GM19452 (cell line): ENCODE measurements at regions not wholly inside any gene's neighbourhood (a gene's known extent, or its start where the extent isn't known, plus 50 kb on each side); places are given as distances from the start of the nearest gene placed in this dataset.

Experiments
- ATAC-seq: cut with Tn5 transposase; IDR thresholded peaks from one replicate; pipeline ENCODE4 v1.9.1; 2021; ENCODE audit not compliant: unreplicated experiment

DNA sequence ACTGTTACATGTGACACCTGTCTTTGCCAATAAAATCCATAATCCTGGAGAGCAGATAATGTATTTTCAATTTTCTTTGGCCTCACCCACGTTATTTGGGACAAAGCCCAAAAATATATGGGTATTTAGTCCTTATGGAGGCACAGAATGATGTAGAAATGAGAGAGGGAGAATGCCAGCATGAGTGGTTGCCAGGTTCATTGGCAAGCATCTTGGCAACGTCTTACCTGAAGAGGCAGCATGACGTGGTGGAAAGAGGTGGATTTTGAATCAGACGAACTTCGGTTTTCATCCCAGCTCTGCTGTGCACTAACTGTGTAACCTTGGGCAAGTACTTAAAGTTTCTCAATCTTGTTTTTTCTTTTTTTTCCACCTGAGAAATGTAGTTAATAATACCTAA lies 969.6 kb upstream of the PIK3C3 start:
- ATAC-seq: no peak

- ATAC-seq: no peak
These were observed 970.2 kb upstream of the PIK3C3 start for GRCh38 chr18:40984856-40985255.

- ATAC-seq: no peak
These were observed 971.2 kb upstream of the PIK3C3 start for GRCh38 chr18:40983835-40984234.

GRCh38 chr18:40980171-40980570 lies 974.9 kb upstream of the PIK3C3 start:
- no peak for ATAC-seq

GRCh38 chr18:40976050-40976449 lies 979.0 kb upstream of the PIK3C3 start:
- ATAC-seq: no peak

DNA sequence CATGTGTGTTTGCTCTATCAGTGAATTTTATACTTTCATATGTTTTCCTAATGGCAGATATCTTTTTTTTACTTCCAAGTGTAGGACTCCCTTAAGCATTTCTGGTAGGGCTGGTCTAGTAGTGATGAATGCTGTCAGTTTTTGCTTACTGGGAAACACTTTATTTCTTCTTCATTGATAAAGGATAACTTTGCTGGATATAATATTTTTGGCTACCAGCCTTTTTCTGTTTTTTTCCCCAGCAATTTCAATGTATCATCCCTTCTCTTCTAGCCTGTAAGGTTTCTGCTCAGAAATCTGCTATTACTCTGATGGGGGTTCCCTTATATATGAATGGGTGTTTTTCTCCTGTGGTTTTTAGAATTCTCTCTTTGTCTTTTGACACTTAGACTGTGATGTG lies 980.6 kb upstream of the PIK3C3 start:
- no peak for ATAC-seq

- no peak for ATAC-seq
These were observed 992.2 kb upstream of the PIK3C3 start for GRCh38 chr18:40962784-40963183.

DNA sequence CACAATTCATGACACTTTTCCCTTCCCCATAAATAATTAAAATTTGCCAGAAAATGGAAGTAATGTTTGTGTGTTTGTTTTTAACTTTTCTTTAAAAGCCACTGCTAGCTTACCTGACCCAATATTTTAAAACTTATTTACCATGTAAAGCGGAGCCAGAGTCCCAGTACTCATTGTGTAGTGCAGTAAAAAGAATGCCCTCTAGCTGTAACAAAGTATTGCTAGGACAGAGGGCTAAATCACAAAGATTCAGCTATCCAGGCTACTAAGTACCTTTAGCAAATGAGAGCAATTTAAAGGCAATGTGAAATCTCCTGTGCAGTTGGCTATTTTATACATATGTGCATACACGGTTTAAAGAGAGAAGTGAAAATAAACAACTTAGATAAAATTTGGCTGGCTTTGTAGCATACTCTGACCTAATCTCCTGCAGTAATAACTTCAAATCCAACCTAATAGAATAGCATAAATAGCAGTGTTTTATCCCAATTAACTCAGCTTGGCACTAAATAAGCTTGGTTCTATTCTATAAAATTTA lies 997.4 kb upstream of the PIK3C3 start:
- ATAC-seq: no peak

DNA sequence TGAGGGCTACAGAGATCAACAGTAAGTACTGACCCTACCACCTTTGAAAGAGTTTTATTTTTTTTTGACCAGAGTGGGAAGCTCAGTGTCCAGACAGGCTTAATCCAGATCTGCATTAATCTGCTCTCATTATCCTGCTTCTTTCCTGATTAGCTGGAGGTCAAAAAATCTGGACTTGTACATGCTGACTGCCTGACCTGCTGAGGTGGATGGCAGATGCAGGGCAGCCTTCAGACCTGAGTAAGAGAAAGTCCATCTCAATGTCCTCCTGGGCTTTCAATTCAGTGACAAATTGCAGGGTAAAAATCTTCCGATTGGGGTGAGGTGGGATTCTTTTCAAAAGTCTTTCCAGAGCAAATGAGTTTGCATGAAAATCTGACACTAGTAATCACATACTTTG lies 998.8 kb upstream of the PIK3C3 start:
- ATAC-seq: no peak

- no peak for ATAC-seq
These were observed 999.7 kb upstream of the PIK3C3 start for GRCh38 chr18:40955351-40955750.

DNA sequence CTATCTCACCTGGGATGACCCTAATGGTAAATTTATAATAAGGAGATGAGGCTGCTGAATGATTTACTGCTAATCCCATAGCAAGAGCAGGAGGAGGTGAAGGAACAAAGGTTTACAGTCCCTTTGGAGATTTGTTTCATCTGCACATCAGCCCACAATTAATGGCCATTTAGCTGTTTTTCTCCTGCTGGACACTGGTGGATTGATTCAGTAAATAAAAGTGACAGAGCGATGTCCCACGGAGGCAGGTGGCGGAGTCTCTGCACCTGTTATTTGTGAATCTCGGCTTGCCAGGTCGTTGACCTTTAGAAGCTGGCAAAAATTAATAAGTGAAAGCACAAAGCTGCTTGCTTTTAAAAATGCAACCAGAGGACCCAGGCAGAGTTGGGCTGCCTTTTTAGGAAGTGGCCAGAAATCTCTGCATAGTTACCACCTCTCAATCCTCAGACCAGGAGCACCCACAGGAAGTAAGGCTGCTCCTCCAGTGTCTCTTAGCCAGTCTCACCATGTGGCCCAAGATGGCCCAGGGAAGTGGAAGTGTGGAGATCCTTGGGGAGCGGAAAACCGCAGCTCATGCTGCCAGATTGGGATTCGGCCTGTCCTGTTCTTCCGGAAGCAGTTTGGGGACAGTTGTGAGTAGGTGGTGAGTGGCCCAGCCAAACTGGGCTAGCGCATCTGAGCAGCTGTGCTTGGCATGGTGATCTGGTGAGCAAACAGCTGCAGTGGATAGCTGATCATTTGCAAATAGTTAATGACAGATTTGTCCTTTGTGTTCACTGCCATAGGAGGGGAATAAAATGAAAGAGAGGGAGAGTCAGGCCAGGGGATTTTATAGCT lies 1005.7 kb upstream of the PIK3C3 start:
- no peak for ATAC-seq

DNA sequence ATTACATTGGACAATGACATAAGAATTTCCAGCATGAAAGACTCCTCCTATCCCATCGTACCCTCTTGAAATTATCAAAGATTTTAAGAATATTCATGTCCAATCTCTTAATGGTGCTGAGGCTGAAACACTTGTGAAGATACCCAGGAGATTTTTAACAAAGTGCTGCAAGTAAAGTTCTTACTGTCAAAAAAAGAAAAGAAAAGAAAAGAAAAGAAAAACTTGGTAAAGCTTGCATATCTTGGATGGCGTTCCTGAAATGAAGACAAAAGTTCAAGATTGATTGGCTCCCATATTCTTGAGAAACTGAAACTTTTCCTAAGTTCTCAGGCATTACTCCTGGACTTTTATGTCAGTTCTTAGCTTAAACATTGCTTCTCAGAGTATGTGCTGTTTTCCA lies 1010.5 kb upstream of the PIK3C3 start:
- ATAC-seq: no peak

DNA sequence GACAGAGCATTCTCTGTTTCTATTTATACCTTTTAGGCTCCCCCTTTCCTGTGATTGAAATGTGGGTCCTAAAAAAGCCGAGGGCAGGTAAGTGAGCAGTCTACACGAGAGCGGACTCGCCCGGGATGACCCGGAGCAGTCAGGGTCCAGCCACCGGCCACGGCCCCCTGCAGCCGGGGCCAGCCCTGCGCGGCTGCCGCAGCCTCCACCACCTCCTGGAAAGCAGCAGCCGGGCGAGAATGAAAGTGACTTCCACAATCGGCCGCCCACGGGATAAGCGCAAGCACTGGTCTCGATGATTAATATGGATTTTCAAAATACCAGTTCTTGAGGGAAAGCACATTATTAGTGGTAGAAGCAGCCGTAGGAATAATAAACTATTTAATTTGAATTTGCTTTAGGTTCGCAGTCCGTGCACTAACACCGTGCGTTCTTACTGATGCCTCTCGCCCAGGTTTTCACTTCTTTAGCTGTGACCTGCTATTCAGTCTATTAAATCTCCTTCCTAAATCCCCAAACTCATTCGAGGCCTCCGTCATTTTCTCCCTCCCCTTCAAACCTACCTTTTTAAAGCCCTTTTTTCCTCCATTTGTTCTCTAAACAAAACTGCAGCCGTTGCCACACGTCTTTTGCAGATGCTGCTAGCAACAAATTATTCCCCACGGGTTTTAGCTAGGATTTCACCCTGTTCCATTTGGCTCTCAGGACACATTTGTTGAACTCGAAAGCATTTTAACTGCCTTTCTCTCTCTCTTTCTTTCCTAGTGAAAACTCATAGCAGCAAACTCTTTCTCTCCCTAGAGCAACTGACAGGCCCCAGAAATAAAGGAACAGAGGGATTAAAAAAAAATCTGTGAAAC lies 1015.1 kb upstream of the PIK3C3 start:
- ATAC-seq: no peak

- ATAC-seq: no peak
These were observed 1016.4 kb upstream of the PIK3C3 start for GRCh38 chr18:40938615-40939014.

- no peak for ATAC-seq
These were observed 1017.6 kb upstream of the PIK3C3 start for GRCh38 chr18:40937386-40937785.

- no peak for ATAC-seq
These were observed 1019.6 kb upstream of the PIK3C3 start for GRCh38 chr18:40935423-40935822.

GRCh38 chr18:40932862-40933261 lies 1022.2 kb upstream of the PIK3C3 start:
- ATAC-seq: no peak

DNA sequence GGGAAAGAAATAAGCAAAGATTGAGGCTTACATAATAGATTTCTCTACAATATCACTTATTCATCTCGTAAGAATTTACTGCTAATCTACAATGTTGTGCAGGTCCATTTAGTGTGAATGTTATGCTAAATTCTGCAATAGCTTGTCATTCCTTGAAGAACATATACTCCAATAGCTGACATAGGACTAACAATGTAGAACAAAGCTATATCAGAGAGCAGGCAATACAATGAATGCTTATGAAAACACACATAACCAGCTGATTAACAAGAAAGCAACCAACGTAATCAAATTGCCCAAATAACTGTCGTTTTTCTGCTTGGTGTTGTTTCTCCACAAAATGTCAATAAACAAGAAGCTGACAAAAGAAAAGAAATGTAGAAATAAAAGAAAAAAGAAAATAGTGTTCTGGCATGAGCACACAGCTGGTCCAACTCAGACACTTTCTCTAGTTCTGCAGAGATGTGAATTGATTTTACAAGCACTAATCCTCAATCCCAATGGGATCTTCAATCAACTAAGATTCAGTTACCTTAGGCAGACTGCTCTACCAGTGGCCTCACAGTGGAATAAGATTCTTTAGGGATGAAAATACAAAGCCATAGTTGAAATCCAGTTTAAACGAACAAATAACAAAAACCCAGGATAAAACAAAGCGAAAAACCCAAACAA lies 1024.7 kb upstream of the PIK3C3 start:
- ATAC-seq: no peak

- no peak for ATAC-seq
These were observed 1025.6 kb upstream of the PIK3C3 start for GRCh38 chr18:40929399-40929798.

- ATAC-seq: no peak
These were observed 1028.4 kb upstream of the PIK3C3 start for GRCh38 chr18:40926679-40927078.

DNA sequence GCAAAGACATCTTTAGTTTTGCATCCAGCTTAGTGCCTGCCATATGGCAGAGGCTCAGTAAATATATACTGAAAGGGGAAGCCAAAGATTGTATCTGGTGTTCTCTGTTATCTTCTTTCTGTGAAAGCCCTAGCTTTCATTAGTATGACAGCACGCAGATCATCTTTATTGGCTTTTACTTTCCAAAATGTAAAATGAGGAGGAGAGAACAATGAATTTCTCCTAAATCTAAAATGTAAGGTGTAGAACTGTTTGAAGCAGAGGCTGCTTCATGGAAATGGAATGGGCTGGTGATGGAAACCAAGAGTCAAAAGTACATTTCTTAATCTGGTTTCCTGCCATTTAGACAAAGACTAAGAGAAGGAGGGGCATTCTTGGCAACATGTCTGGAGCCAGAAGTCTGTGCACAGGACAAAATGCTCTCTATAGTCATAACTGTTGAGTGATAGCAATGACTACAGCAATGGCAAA lies 1029.9 kb upstream of the PIK3C3 start:
- no peak for ATAC-seq
